CD1c-positive myeloid dendritic cell (primary cell): ENCODE measurements at regions not wholly inside any gene's neighbourhood (a gene's known extent, or its start where the extent isn't known, plus 50 kb on each side); places are given as distances from the start of the nearest gene placed in this dataset.

Experiments
- DNase-seq: peaks from one replicate; pipeline ENCODE4 v3.0.0-alpha.2; 2016; ENCODE audit errors: extremely low spot score

GRCh38 chr10:59595593-59595992 lies 114.1 kb downstream of the SLC16A9 start:
- DNase-seq = no peak

GRCh38 chr10:59593768-59594167 lies 115.9 kb downstream of the SLC16A9 start:
- no peak for DNase-seq

- no peak for DNase-seq
Observed at GRCh38 chr10:59589796-59590195, 119.9 kb downstream of the SLC16A9 start.

DNA sequence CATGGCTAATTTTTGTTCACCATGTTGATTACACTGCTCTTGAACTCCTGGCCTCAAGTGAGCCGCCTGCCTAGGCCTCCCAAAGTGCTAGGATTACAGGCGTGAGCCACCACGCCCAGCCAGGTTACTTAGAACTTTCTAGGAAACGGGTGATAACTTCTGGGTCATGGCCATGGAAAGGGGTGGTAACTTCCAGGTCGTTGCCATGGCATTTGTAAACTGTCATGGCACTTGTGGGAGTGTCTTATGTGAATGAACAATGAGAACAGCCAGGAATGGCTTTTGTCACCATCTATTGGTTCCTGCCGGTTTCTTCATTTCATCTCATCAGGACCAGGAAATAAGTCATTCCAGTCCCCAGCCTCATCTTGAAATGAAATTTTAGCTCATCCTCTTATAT lies 120.9 kb downstream of the SLC16A9 start:
- no peak for DNase-seq

DNA sequence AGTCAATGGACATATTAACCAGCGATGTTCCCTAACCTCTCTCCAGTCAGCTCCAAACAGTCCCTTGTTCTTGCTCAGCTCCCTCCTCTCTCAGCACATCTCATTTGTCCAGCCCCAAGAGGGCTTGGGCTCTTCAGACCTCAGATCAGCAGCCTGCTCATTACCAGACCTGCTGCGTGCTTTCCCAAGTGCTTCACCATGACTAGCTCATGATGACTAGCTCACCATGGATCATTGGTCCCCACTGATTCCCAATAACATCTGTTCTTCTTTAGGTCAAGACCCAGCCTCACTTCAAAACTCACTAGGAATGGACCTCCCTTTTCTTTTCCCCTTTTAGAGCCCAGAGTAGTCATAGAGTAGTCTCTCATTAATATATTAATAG lies 121.9 kb downstream of the SLC16A9 start:
- DNase-seq = no peak

- no peak for DNase-seq
Observed at GRCh38 chr10:59587083-59587755, 122.4 kb downstream of the SLC16A9 start.

- DNase-seq = no peak
Observed at GRCh38 chr10:59586407-59586891, 123.2 kb downstream of the SLC16A9 start.

GRCh38 chr10:59585046-59585700 lies 124.5 kb downstream of the SLC16A9 start:
- DNase-seq = no peak

- no peak for DNase-seq
Observed at GRCh38 chr10:59582780-59583179, 126.9 kb downstream of the SLC16A9 start.

GRCh38 chr10:59582058-59582457 lies 127.6 kb downstream of the SLC16A9 start:
- DNase-seq = no peak

DNA sequence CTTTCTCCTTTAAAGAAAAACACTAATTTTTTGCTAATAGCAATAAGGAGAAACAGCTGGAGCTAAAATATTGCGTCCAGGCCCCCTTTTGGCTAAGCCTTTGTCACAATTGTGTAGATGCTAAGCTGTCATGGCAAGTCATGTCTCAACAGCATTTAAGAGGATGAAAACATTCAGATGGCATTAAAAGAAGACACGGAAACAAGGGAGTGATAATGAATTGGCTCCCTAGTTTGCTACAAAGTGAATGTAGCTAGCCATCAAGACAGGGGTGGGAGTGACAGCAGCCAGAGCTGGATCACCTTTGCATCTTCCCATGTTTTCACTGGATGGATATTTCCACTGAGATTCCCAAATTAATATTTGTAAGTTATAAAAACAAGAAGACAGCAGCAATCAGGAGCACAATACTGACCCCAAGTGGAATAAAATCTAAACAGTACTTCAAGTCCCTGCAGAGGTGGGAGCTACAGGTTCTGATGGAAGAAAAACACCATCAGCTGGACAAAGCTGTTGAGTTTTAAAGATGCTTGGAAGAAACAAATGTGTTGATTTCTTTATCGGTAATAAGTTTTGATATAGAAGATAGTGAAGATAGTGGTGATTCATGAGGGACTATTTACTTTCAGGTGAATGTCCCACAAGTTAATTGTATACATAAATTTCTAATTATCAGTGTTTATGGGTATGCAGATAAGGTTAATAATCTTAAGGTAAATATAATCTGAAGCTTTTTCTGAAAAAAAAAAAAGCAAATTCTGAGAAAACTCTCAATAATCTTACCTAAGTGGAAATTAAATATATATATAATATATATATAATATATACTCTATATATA lies 129.4 kb downstream of the SLC16A9 start:
- DNase-seq = no peak

DNA sequence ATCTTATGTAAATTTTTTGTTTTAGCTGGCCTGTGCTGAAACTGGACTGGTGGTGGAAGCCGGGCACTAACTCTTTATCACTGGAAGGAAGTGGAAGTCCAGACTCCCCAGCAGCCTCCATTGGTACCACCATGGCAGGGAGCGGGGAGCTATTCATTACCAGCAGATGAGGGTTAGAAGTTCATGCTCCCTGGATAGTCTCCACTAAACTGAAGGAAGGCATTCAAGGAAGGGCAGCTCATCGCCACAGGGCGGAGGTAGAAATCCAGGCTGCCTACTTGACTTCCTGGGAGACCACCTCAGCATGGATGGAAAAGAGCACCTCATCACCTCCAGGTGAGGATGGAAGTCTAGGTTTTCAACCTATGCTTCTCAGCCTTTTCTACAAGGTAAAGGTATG lies 130.9 kb downstream of the SLC16A9 start:
- no peak for DNase-seq

GRCh38 chr10:59577984-59578383 lies 131.7 kb downstream of the SLC16A9 start:
- DNase-seq = peak; percentile 25

- DNase-seq = no peak
Observed at GRCh38 chr10:59575269-59575668, 134.4 kb downstream of the SLC16A9 start.

DNA sequence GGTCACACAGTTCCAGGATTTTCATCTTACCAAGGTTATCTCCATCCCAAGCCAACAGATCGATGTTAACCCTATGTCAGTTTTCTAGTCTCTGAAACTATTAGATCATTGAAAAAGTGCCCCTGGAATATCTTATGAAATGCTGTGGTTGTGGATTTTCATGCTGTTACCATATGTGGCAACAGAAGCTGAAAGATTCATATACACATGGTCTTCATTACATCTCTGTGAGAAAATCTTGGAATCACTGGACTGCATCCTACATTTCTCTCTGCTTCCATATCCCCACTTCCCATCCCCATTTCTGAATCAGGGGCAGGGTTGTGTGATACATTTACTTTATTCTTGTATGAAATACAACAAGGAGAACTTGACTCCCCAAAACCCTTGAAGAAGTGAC lies 146.1 kb downstream of the SLC16A9 start:
- DNase-seq = no peak

DNA sequence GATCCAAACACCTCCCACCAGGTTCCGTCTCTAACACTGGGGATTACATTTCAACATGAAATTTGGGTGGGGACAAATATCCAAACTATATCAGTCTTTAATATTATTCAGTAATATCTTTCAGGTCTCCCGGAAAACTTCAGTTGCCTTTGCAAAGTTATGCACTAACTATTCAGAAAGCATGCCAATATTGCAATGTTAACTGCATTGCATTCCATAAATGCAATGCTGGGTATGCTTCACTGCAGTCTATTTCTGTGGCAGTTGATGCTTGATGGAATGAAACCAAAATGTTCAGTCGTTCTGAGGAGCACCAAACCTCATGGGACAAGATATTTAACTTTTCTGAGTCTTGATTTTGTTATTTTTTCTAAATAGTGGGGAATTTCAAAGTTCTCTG lies 147.5 kb downstream of the SLC16A9 start:
- DNase-seq = no peak

DNA sequence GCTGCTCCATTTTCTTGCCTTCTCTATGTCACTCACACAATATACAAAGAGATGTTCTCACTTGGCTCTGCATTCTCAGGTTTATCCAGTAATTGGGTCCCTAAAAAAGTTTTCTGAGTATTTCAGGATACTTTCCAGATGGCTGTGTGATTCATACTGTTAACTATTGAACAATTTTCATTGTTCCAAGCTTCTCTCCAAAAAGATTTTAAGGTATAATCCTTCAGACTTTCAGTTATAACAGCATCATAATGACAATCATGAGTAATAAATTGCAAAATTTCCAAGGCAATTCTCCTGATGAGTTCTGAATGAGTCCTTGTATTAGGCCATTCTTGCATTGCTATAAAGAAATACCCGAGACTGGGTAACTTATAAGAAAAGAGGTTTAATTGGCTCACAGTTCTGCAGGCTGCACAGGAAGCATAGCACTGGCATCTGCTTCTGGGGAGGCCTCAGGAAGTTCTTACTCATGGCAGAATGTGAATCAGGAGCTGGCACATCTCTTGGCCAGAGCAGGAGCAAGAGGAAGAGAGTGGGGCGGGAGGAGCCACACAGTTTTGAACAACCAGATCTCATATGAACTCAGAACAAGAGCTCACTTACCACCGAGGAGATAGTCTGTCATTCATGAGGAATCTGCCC lies 148.1 kb downstream of the SLC16A9 start:
- no peak for DNase-seq

- DNase-seq = no peak
Observed at GRCh38 chr10:59560990-59561389, 148.7 kb downstream of the SLC16A9 start.

GRCh38 chr10:59560161-59560560 lies 149.5 kb downstream of the SLC16A9 start:
- no peak for DNase-seq

- no peak for DNase-seq
Observed at GRCh38 chr10:59558066-59558465, 151.6 kb downstream of the SLC16A9 start.

- no peak for DNase-seq
Observed at GRCh38 chr10:59557642-59558041, 152.0 kb downstream of the SLC16A9 start.

DNA sequence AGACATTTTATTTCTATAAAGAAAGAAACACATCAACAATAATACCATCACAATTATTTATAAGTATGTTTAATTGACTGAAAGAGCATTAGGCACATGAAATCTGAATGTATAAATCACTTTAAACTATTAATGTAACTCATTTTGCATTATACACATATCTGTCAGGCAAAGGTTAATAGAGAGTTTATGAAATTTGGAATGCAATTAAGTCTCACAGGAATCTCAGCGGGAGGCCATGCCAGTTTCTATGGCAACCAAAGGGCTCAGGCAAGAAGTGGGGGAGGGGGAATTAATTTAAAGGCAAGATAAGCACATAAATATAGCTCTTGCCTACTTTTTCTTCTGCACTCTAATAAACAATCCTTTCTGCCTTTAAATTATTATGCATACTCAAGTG lies 152.6 kb downstream of the SLC16A9 start:
- DNase-seq = no peak
